Thyroid gland (tissue), 4 donors: ENCODE measurements at regions not wholly inside any gene's neighbourhood (a gene's known extent, or its start where the extent isn't known, plus 50 kb on each side); places are given as distances from the start of the nearest gene placed in this dataset.
"Not testable (repeated sequence)": the region's sequence is repeated elsewhere in the genome, so short reads cannot be mapped to it uniquely, and the experiment has no call there.

Experiments used
- DNase-seq, 2 donors: peaks; one replicate each; pipeline ENCODE4 v3.0.0-alpha.2; 2019
- H3K27ac ChIP-seq, 3 donors: fragments of 200-600 bp; sonication (generic); 1 replicate in 2 of 3; 2 replicates in 1 of 3; pipeline ENCODE4 v1.5.1; 2016 to 2019; ENCODE audit warnings: mild to moderate bottlenecking in 1 of 3, moderate library complexity in 1 of 3
- H3K27me3 ChIP-seq: fragments of 200-600 bp; sonication (generic); one replicate; pipeline ENCODE4 v1.5.1; 2019
- H3K36me3 ChIP-seq, 2 donors: fragments of 200-600 bp; sonication (generic); one replicate each; pipeline ENCODE4 v1.5.1; 2016 to 2019
- H3K4me1 ChIP-seq, 2 donors: fragments of 200-600 bp; sonication (generic); one replicate each; pipeline ENCODE4 v1.5.1; 2017 to 2019
- H3K4me3 ChIP-seq, 3 donors: fragments of 200-600 bp; sonication (generic); replicated peaks in 1 of 3; 1 replicate in 2 of 3; 2 replicates in 1 of 3; pipeline ENCODE4 v1.5.1; 2016; ENCODE audit warnings: mild to moderate bottlenecking in 1 of 3
- H3K9me3 ChIP-seq: fragments of 200-600 bp; sonication (generic); one replicate; pipeline ENCODE4 v1.5.1; 2017
- CTCF ChIP-seq, 6 experiments: fragments of 200-600 bp in 3 of 6; fragments of 450-650 bp in 3 of 6; sonication (generic) in 3 of 6; IDR thresholded peaks; one replicate each; pipeline ENCODE4 v1.5.1; 2016 to 2019; ENCODE audit warnings: antibody characterized with exemption in 6 of 6, mild to moderate bottlenecking in 2 of 6, inconsistent platforms in 1 of 6, moderate library complexity in 1 of 6
- POLR2A ChIP-seq, 2 donors: fragments of 450-650 bp; IDR thresholded peaks; one replicate each; pipeline ENCODE4 v1.6.1; 2017; ENCODE audit warnings: antibody characterized with exemption in 2 of 2, mild to moderate bottlenecking in 2 of 2, moderate library complexity in 1 of 2
- WGBS, 2 donors: methylation state at CpG; one replicate each; pipeline ENCODE4 v1.1.5; 2017; 5-methylcytosine and 5-hydroxymethylcytosine counted together
- intact Hi-C: fragments of 100-400 bp; cut with DNase I; formaldehyde crosslinking; loops from one replicate; pipeline ENCODE4 v1.15.1; 2023

- no peak for DNase-seq
- WGBS, 2 donors, result 42 to 50% methylated on average over 5 of the region's 5 CpGs
- Histone ChIP-seq H3K4me3 (no peak overlapping the region), H3K36me3 (no peaks in the 10 kb centered on the region), H3K4me1 (no peaks in the 10 kb centered on the region), H3K27ac (no peak overlapping the region), H3K27me3 (no peaks in the 10 kb centered on the region), H3K9me3 (no peaks in the 10 kb centered on the region)
- TF ChIP-seq POLR2A (IDR thresholded peaks at IDR 0.05), result no peak
- no peak for TF ChIP-seq CTCF (IDR thresholded peaks at IDR 0.05)
- intact Hi-C loops, result no loop called here
These were observed 1078.8 kb downstream of the TAF11L14 start for GRCh38 chr5:18712936-18713485.

GRCh38 chr5:18720002-18720401 is 1085.7 kb downstream of the TAF11L14 start:
- H3K36me3 ChIP-seq, result no peaks in the 10 kb centered on the region
- no peaks in the 10 kb centered on the region for H3K27me3 ChIP-seq
- H3K4me3 ChIP-seq, result no peak overlapping the region
- intact Hi-C loops, result no loop called here
- H3K9me3 ChIP-seq, result no peaks in the 10 kb centered on the region
- WGBS, 2 donors, result 68 to 77% methylated on average over 1 of the region's 1 CpG
- H3K27ac ChIP-seq, result no peak overlapping the region
- TF ChIP-seq CTCF (IDR thresholded peaks at IDR 0.05) (no peak), POLR2A (IDR thresholded peaks at IDR 0.05) (no peak)
- no peaks in the 10 kb centered on the region for H3K4me1 ChIP-seq
- no peak for DNase-seq

- intact Hi-C loops, result no loop called here
- DNase-seq, result no peak
These were observed 1098.6 kb downstream of the TAF11L14 start for GRCh38 chr5:18732556-18733479.

GRCh38 chr5:18736051-18736398 is 1101.8 kb downstream of the TAF11L14 start:
- 65 to 68% methylated on average over 2 of the region's 2 CpGs for WGBS, 2 donors
- H3K4me3 ChIP-seq, result no peak overlapping the region
- intact Hi-C loops, result no loop called here
- no peaks in the 10 kb centered on the region for H3K27me3 ChIP-seq
- H3K4me1 ChIP-seq, result no peaks in the 10 kb centered on the region
- H3K9me3 ChIP-seq, result no peaks in the 10 kb centered on the region
- DNase-seq, result no peak
- no peaks in the 10 kb centered on the region for H3K36me3 ChIP-seq
- no peak for TF ChIP-seq POLR2A (IDR thresholded peaks at IDR 0.05)
- TF ChIP-seq CTCF (IDR thresholded peaks at IDR 0.05), result no peak
- no peak overlapping the region for H3K27ac ChIP-seq

More at GRCh38 chr5:18732556-18733479, 1098.6 kb downstream of the TAF11L14 start:
- Histone ChIP-seq H3K36me3 (no peaks in the 10 kb centered on the region), H3K9me3 (no peaks in the 10 kb centered on the region), H3K4me3 (no peak overlapping the region), H3K27ac (no peak overlapping the region), H3K4me1 (no peaks in the 10 kb centered on the region), H3K27me3 (no peaks in the 10 kb centered on the region)
- TF ChIP-seq CTCF (IDR thresholded peaks at IDR 0.05) (no peak), POLR2A (IDR thresholded peaks at IDR 0.05) (no peak)
- 94 to 95% methylated on average over 15 to 16 of the region's 16 CpGs for WGBS, 2 donors

- H3K4me3 ChIP-seq, intact Hi-C loops, H3K9me3 ChIP-seq, H3K27me3 ChIP-seq, H3K4me1 ChIP-seq, H3K36me3 ChIP-seq, H3K27ac ChIP-seq, DNase-seq: not testable (repeated sequence)
- 85 to 87% methylated on average over 7 of the region's 7 CpGs for WGBS, 2 donors
These were observed 1102.5 kb downstream of the TAF11L14 start for GRCh38 chr5:18736736-18737135.
